Kidney (tissue), 13 donors: ENCODE measurements at regions not wholly inside any gene's neighbourhood (a gene's known extent, or its start where the extent isn't known, plus 50 kb on each side); places are given as distances from the start of the nearest gene placed in this dataset.
"Not testable (repeated sequence)": the region's sequence is repeated elsewhere in the genome, so short reads cannot be mapped to it uniquely, and the experiment has no call there.

Experiments
- DNase-seq, 5 donors: peaks; one replicate each; pipeline ENCODE4 v3.0.0-alpha.2; 2013 to 2020
- FAIRE-seq: peaks from 2 replicates; lab custom pipeline; 2012; peaks lifted over from hg19 to GRCh38; lab: Jason Lieb, UNC
- H3K27ac ChIP-seq, 2 donors: one replicate each; pipeline ENCODE4 v1.7.0; 2013; ENCODE audit warnings: low read depth in 2 of 2, low read length in 2 of 2, inconsistent platforms in 1 of 2
- H3K27me3 ChIP-seq: one replicate; pipeline ENCODE4 v1.7.1; 2013; ENCODE audit warnings: low read length, inconsistent platforms; ENCODE audit not compliant: control insufficient read depth, insufficient read depth
- H3K36me3 ChIP-seq, 3 donors: one replicate each; pipeline versions ENCODE4 v1.7.0 to v1.7.1; 2013; ENCODE audit warnings: low read length in 3 of 3, control low read depth in 1 of 3, inconsistent platforms in 1 of 3; ENCODE audit not compliant: insufficient read depth in 3 of 3, control insufficient read depth in 2 of 3
- H3K4me1 ChIP-seq, 3 donors: one replicate each; pipeline versions ENCODE4 v1.7.0 to v1.7.1; 2013; ENCODE audit warnings: low read length in 3 of 3, inconsistent platforms in 1 of 3, low read depth in 1 of 3; ENCODE audit not compliant: control insufficient read depth in 2 of 3, insufficient read depth in 2 of 3
- H3K4me3 ChIP-seq, 3 donors: one replicate each; pipeline versions ENCODE4 v1.7.0 to v1.8.1; 2013; ENCODE audit warnings: low read length in 3 of 3, control low read depth in 1 of 3, inconsistent platforms in 1 of 3
- H3K9ac ChIP-seq, 3 donors: one replicate each; pipeline versions ENCODE4 v1.7.0 to v1.7.1; 2013; ENCODE audit warnings: low read length in 3 of 3, control low read depth in 1 of 3, inconsistent platforms in 1 of 3
- H3K9me3 ChIP-seq, 3 donors: one replicate each; pipeline versions ENCODE4 v1.7.0 to v1.7.1; 2013; ENCODE audit warnings: low read length in 3 of 3, control low read depth in 1 of 3, inconsistent platforms in 1 of 3; ENCODE audit not compliant: control insufficient read depth in 2 of 3, insufficient read depth in 1 of 3
- intact Hi-C: fragments of 100-400 bp; cut with DNase I; formaldehyde crosslinking; loops from one replicate; pipeline ENCODE4 v1.11.1; 2022
- TF ChIP-seq, protein P1 (sequence below): IDR thresholded peaks from 3 replicates; pipeline ENCODE4 v1.5.1; 2012; ENCODE audit warnings: mild to moderate bottlenecking, moderate library complexity, borderline replicate concordance; ENCODE audit not compliant: insufficient read depth; ENCODE audit errors: extremely low read depth
- donor health status: control.
- donor health status: control.
- donor health status: control.
- donor health status: control.
- donor health status: control.
- donor health status: DM: yes; HTN: yes; CAD: no.
- donor health status: Normal renal cell carcinoma (clear cell type).

DNA sequence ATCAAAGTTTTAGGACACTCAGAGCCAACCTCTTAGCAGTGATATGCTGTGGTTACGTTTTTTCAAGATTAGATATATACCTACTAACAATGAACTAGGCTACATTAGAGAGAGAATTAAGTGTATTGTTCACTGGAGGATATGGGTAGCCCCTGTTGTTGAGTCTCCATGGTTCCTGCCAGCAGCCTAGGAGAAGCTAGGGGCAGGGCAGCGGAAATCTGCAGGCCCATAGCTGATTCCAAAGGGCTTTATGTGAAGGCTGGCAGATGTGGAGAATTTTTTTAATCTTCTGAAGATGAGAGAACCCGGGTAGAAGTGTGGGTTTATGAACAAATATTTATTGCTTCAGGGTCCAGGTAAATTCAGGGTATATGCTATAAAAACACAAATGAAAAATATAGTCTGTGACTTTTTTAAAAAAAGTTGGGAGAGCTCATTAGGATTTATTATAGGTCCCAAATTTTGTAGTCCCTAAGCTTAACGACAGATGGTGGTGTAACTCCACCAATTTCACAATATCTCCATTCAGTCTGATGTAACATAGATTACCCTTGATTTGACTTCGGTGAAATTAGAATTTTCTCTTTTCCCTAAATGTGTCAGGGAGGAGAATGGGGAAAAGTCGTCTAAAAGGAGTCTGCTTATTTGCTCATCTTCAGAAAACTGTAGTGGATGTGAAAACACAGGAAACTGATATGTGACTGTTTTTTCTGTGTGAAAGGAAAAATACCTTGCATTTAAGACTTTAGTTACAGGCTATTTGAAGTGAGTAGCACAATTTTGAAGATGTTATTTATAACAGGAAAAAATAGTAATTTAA, 163.0 kb upstream of the PPP1R3A start:
- FAIRE-seq (peak; percentile 38), DNase-seq (peak in 4 of 5 donors; percentile 19 to 86 (median 54))

GRCh38 chr7:114077158-114077524, 158.3 kb upstream of the PPP1R3A start:
- H3K27ac ChIP-seq, FAIRE-seq, H3K27me3 ChIP-seq, H3K36me3 ChIP-seq, DNase-seq, H3K4me1 ChIP-seq, H3K9ac ChIP-seq, H3K9me3 ChIP-seq, H3K4me3 ChIP-seq, intact Hi-C loops: not testable (repeated sequence)

More for the DNA sequence above, 163.0 kb upstream of the PPP1R3A start:
- intact Hi-C loops, result no loop called here
- TF ChIP-seq, protein P1, sequence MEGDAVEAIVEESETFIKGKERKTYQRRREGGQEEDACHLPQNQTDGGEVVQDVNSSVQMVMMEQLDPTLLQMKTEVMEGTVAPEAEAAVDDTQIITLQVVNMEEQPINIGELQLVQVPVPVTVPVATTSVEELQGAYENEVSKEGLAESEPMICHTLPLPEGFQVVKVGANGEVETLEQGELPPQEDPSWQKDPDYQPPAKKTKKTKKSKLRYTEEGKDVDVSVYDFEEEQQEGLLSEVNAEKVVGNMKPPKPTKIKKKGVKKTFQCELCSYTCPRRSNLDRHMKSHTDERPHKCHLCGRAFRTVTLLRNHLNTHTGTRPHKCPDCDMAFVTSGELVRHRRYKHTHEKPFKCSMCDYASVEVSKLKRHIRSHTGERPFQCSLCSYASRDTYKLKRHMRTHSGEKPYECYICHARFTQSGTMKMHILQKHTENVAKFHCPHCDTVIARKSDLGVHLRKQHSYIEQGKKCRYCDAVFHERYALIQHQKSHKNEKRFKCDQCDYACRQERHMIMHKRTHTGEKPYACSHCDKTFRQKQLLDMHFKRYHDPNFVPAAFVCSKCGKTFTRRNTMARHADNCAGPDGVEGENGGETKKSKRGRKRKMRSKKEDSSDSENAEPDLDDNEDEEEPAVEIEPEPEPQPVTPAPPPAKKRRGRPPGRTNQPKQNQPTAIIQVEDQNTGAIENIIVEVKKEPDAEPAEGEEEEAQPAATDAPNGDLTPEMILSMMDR, result peak; percentile 41
- H3K27ac ChIP-seq, result no peak overlapping the region
- H3K4me1 ChIP-seq, result peaks cover 0 to 8% (median 5%) of the 10 kb centered on the region in 3 donors
- H3K9me3 ChIP-seq, result no peaks in the 10 kb centered on the region
- H3K36me3 ChIP-seq, result no peaks in the 10 kb centered on the region
- H3K27me3 ChIP-seq, result peaks cover 27% of the 10 kb centered on the region
- no peak overlapping the region for H3K9ac ChIP-seq
- H3K4me3 ChIP-seq, result no peak overlapping the region

DNA sequence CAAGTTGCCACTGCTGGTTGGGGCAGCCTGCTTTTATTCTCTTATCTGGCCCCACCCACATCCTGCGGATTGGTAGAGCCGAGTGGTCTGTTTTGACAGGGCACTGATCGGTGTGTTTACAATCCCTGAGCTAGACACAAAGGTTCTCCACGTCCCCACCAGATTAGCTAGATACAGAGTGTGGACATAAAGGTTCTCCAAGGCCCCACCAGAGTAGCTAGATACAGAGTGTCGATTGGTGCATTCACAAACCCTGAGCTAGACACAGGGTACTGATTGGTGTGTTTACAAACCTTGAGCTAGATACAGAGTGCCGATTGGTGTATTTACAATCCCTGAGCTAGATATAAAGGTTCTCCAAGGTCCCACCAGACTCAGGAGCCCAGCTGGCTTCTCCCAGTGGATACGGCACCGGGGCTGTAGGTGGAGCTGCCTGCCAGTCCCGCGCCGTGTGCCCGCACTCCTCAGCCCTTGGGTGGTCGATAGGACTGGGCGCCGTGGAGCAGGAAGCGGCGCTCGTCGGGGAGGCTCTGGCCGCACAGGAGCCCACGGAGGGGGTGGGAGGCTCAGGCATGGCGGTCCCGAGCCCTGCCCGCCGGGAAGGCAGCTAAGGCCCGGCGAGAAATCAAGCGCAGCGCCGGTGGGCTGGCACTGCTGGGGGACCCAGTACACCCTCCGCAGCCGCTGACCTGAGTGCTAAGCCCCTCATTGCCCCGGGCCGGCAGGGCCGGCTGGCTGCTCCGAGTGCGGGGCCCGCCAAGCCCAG, 157.8 kb upstream of the PPP1R3A start:
- H3K27ac ChIP-seq, H3K4me3 ChIP-seq, H3K9ac ChIP-seq, DNase-seq, H3K4me1 ChIP-seq, H3K27me3 ChIP-seq, intact Hi-C loops, H3K36me3 ChIP-seq, H3K9me3 ChIP-seq, FAIRE-seq: not testable (repeated sequence)

- H3K36me3 ChIP-seq, result no peaks in the 10 kb centered on the region
- TF ChIP-seq, protein P1, result no peak
- DNase-seq (no peak), FAIRE-seq (no peak)
- no peak overlapping the region for H3K9ac ChIP-seq
- no peaks in the 10 kb centered on the region for H3K9me3 ChIP-seq
- no peaks in the 10 kb centered on the region for H3K4me1 ChIP-seq
- H3K27ac ChIP-seq, result no peak overlapping the region
- H3K4me3 ChIP-seq, result no peak overlapping the region
- intact Hi-C loops, result no loop called here
- H3K27me3 ChIP-seq, result no peaks in the 10 kb centered on the region
These were observed 154.9 kb upstream of the PPP1R3A start for GRCh38 chr7:114073701-114074100.
